CD4-positive, CD25-positive, alpha-beta regulatory T cell (primary cell): ENCODE measurements at regions not wholly inside any gene's neighbourhood (a gene's known extent, or its start where the extent isn't known, plus 50 kb on each side); places are given as distances from the start of the nearest gene placed in this dataset.

ENCODE experiments used
- ATAC-seq, 2 donors: fragments of 150-1000 bp; cut with Tn5 transposase; one replicate each; pipeline ENCODE4 v1.10.0; 2021; ENCODE audit warnings: low read depth in 2 of 2, moderate number of reproducible peaks in 2 of 2, moderate library complexity in 1 of 2
- DNase-seq, 3 donors: peaks; one replicate each; pipeline versions ENCODE4 v3.0.0 to v3.0.0-alpha.2; 2012 to 2022; ENCODE audit warnings: mixed read lengths in 1 of 3
- H3K27ac ChIP-seq: one replicate; pipeline ENCODE4 v1.7.0; 2013; ENCODE audit warnings: mild to moderate bottlenecking, low read length; ENCODE audit not compliant: insufficient read depth, poor library complexity, severe bottlenecking
- H3K27me3 ChIP-seq: one replicate; pipeline ENCODE4 v1.7.0; 2013; ENCODE audit warnings: low read length; ENCODE audit not compliant: control insufficient read depth, insufficient read depth
- H3K36me3 ChIP-seq: one replicate; pipeline ENCODE4 v1.7.0; 2013; ENCODE audit warnings: mild to moderate bottlenecking, low read length, moderate library complexity; ENCODE audit not compliant: control insufficient read depth, insufficient read depth
- H3K4me1 ChIP-seq: 2 replicates; pipeline ENCODE4 v1.7.0; 2013; ENCODE audit warnings: mild to moderate bottlenecking, low read length; ENCODE audit not compliant: insufficient read depth, control insufficient read depth, poor library complexity, severe bottlenecking
- H3K4me3 ChIP-seq: one replicate; pipeline ENCODE4 v1.7.0; 2013; ENCODE audit warnings: low read depth, mild to moderate bottlenecking, low read length, moderate library complexity
- H3K9me3 ChIP-seq, 2 experiments: 1 replicate in 1 of 2; 2 replicates in 1 of 2; pipeline ENCODE4 v1.7.0; 2013; ENCODE audit warnings: low read length in 2 of 2, mild to moderate bottlenecking in 1 of 2, moderate library complexity in 1 of 2; ENCODE audit not compliant: control insufficient read depth in 2 of 2
- H3K27ac Mint-ChIP-seq, 3 donors: one replicate each; pipeline ENCODE4 v1.8.0; 2020 to 2022; ENCODE audit warnings: mild to moderate bottlenecking in 3 of 3, mixed read lengths in 3 of 3, moderate library complexity in 2 of 3
- H3K27me3 Mint-ChIP-seq: one replicate; pipeline ENCODE4 v1.8.0; 2022; ENCODE audit warnings: mild to moderate bottlenecking, mixed read lengths
- H3K36me3 Mint-ChIP-seq: one replicate; pipeline ENCODE4 v1.8.0; 2020; ENCODE audit warnings: mixed read lengths
- H3K4me1 Mint-ChIP-seq, 4 donors: one replicate each; pipeline ENCODE4 v1.8.0; 2020 to 2022; ENCODE audit warnings: mixed read lengths in 4 of 4, mild to moderate bottlenecking in 1 of 4
- H3K4me3 Mint-ChIP-seq, 4 donors: one replicate each; pipeline ENCODE4 v1.8.0; 2020 to 2022; ENCODE audit warnings: mild to moderate bottlenecking in 4 of 4, mixed read lengths in 4 of 4, moderate library complexity in 3 of 4
- H3K9me3 Mint-ChIP-seq, 7 donors: one replicate each; pipeline ENCODE4 v1.8.0; 2020 to 2022; ENCODE audit warnings: mixed read lengths in 7 of 7, mild to moderate bottlenecking in 3 of 7, moderate library complexity in 2 of 7

GRCh38 chr10:60441515-60441914, 51.8 kb upstream of the ANK3 start:
- no peaks in the 10 kb centered on the region for H3K4me1 Mint-ChIP-seq
- no peaks in the 10 kb centered on the region for H3K36me3 Mint-ChIP-seq
- Histone ChIP-seq H3K9me3 (no peaks in the 10 kb centered on the region), H3K4me3 (no peak overlapping the region), H3K27ac (no peak overlapping the region), H3K27me3 (no peaks in the 10 kb centered on the region), H3K36me3 (no peaks in the 10 kb centered on the region), H3K4me1 (no peaks in the 10 kb centered on the region)
- no peaks in the 10 kb centered on the region for H3K27me3 Mint-ChIP-seq
- no peak overlapping the region for H3K27ac Mint-ChIP-seq
- H3K9me3 Mint-ChIP-seq: no peaks in the 10 kb centered on the region
- DNase-seq: peak in 1 of 3 donors; percentile 5
- no peak overlapping the region for H3K4me3 Mint-ChIP-seq
- no peak for ATAC-seq

GRCh38 chr10:60439641-60440040, 50.0 kb upstream of the ANK3 start:
- DNase-seq (no peak), ATAC-seq (no peak)
- H3K4me3 ChIP-seq: no peak overlapping the region
- H3K27me3 ChIP-seq: no peaks in the 10 kb centered on the region
- H3K27ac ChIP-seq: no peak overlapping the region
- H3K4me1 ChIP-seq: no peaks in the 10 kb centered on the region
- no peaks in the 10 kb centered on the region for H3K36me3 ChIP-seq
- Mint-ChIP-seq H3K27me3 (no peaks in the 10 kb centered on the region), H3K27ac (no peak overlapping the region), H3K36me3 (no peaks in the 10 kb centered on the region), H3K4me3 (no peak overlapping the region), H3K4me1 (no peaks in the 10 kb centered on the region), H3K9me3 (no peaks in the 10 kb centered on the region)
- H3K9me3 ChIP-seq: no peaks in the 10 kb centered on the region
